ENCODE measurements at regions not wholly inside any gene's neighbourhood (a gene's known extent, or its start where the extent isn't known, plus 50 kb on each side); places are given as distances from the start of the nearest gene placed in this dataset.
"Not testable (repeated sequence)": the region's sequence is repeated elsewhere in the genome, so short reads cannot be mapped to it uniquely, and the experiment has no call there.

DNA sequence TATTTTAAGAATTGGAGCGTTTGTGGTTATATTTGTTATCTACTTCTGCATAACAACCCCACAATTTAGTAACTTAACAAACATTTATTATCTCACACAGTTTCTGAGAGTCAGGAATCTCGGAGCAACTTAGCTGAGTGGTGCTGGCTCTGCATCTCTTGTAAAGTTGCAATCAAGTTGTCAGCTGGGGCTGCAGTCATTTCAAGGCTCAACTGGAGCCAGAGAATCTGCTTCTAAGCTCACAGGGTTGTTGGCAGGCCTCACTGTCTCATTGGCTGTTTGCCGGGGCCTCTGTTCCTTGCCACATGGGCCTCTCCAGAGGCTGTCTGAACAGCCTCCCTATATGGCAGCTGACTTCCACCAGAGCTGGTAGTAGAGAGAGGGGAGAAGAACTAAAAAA lies 281.2 kb upstream of the GNPDA2 start:
- no peak for TF ChIP-seq GATA1 (IDR thresholded peaks at IDR 0.05; ENCODE audit: low read depth, low read length)
- TF ChIP-seq POLR2A (IDR thresholded peaks at IDR 0.05; ENCODE audit: low read length): no peak
- no peak for DNase-seq

DNA sequence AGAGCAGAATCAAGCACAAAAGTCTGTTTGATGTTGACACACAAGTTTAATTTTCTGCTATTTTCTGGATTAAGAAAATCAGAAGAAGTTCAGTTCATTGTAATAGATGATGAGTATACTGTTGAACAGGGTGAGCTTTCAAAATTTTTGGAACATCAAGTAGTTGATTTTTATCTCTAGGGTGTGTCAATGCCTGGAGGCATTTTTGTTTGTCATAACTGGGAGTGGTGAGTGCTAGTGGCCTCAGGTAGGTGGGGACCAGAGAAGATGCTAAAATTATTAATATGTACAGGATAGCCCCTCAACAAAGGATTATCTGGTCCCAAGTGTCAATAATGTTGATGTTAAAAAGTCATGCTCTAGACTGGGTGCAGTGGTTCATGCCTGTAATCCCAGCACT lies 279.7 kb upstream of the GNPDA2 start:
- DNase-seq: no peak
- no peak for TF ChIP-seq GATA1 (IDR thresholded peaks at IDR 0.05; ENCODE audit: low read depth, low read length)
- no peak for TF ChIP-seq POLR2A (IDR thresholded peaks at IDR 0.05; ENCODE audit: low read length)

DNA sequence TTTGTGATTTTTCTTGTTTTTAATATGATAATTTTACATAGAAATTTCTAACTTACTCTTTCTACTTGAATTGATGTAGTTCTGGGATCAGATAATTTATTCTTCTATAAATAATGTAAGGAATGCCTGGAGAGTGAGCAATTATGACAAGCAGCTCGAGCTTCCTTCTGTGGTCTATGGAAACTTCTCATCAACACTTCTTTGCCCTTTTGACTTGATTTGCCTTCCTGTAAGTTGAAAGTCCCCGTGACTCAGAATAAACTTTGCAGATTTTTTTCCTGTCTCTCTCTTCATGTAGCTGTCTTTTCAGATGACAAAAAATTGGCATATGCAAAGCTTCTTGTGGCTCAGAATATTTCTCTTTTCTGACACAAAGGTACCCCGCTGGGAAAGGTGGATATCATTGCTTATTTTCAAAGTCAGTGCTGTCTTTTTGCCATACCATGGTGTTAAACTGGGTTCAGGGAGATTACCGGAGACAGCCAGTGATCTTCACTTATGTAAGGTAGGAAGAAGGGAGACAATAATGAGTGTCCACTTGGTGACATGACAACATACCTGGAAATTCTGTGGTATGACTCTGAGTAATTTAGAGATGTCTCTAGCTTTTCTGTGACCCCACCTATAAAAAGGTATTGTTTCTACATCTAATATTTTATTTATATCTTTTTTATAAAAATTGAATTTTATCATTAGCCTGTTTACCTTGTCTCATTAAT lies 278.6 kb upstream of the GNPDA2 start:
- DNase-seq: no peak
- TF ChIP-seq GATA1 (IDR thresholded peaks at IDR 0.05; ENCODE audit: low read depth, low read length) (no peak), POLR2A (IDR thresholded peaks at IDR 0.05; ENCODE audit: low read length) (no peak)

DNA sequence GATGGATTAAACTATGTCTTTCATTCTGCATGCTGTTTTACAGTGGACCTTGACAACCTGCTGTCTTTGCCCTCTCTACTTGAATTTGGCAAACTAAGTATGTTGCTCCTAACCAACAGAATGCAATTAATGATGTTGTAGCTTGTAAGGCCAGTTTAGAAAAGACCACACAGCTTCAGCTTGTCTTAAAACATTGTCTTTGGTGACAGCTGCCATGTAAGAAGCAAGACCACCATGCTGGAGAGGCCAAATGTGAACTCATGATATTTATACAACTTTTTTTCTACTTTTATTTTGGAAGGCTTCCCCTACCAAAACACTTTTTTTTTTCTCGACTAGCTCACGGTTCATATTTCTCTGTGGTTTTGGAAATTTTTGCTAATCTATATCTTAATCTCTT lies 278.0 kb upstream of the GNPDA2 start:
- TF ChIP-seq GATA1 (IDR thresholded peaks at IDR 0.05; ENCODE audit: low read depth, low read length) (no peak), POLR2A (IDR thresholded peaks at IDR 0.05; ENCODE audit: low read length) (no peak)
- no peak for DNase-seq

DNA sequence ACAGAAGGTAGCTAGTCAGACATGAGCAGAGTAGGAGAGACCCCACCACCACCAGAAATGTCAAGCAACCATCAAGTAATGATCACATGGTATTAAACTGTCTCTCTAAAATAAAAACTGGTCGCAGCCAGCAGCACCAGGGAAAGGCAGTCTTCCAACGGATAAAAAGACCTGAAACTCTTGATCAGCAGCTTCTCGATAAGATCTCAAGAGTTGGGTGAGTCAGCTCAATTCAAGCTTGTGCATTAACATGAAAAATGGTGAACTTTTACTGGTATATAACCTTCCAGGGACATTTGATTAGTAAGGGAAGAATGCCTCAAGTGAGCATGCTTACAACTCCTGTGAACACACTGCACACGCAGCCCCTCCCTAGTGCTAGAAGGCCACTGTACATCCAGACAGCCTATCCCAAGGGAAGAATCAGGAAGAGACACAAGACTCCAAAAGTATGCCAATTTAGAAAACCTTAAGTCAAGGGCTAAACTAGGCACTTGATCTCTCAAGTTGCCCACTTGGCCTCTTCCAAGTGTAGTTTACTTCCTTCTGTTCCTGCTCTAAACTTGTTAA lies 270.0 kb upstream of the GNPDA2 start:
- DNase-seq: no peak
- TF ChIP-seq POLR2A (IDR thresholded peaks at IDR 0.05; ENCODE audit: low read length): no peak

DNA sequence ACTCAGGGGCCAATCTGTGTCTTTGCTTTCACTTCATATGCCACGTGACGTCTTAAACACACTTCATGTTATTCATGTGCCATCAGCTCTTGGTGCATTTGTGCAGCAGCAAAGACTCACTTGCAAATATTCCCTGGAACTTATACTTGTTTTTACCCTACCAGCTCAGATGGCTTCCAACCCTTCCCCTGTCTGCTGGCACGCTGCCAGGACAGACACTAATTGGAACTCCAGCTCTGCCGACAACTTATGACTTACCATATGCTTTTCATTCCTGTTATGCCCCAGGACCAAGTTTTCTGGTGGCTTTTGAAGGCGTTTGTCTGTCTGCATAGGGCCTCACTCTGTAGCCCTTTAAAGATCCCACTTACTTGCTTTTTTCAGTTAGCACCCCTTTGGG lies 261.7 kb upstream of the GNPDA2 start:
- TF ChIP-seq POLR2A (IDR thresholded peaks at IDR 0.05; ENCODE audit: low read length): no peak
- TF ChIP-seq GATA1 (IDR thresholded peaks at IDR 0.05; ENCODE audit: low read depth, low read length): no peak
- no peak for DNase-seq

DNA sequence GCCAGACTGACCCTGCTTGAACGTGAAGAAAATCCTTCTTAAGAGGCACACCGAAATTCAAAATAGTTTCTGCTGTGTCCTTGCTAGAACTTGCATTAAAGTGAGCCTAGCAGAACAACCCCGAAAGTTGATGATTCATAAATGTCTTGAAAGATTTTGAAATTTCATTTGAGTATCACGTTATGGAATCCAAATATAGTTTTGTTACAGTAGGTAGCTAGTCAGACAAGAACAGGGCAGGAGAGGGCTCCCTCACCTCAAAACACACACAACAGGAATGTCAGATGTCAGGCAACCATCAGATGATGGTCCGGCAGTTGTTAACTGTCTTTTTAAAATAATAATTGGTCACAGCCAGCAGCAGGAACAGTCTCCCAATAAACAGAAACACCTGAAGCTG lies 259.6 kb upstream of the GNPDA2 start:
- no peak for TF ChIP-seq GATA1 (IDR thresholded peaks at IDR 0.05; ENCODE audit: low read depth, low read length)
- TF ChIP-seq POLR2A (IDR thresholded peaks at IDR 0.05; ENCODE audit: low read length): no peak
- no peak for DNase-seq

DNA sequence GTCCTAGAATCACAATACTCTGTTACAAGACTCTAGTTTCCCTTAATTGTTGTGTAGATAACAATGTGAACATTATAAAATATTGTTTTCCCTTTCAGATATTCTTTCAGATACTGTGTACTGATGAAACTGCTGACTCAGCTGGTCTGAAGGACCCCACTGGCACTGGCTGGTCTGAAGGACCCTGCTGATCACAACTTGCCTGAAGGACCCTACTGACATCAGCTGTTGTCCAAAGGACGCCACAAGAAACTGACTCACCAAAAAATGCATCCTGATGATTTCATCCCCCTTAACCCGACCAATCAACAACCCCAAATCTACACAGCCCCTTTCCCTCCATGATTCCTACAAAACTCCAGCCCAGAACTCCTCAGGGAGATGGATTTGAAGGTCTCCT lies 258.8 kb upstream of the GNPDA2 start:
- DNase-seq: no peak
- TF ChIP-seq POLR2A (IDR thresholded peaks at IDR 0.05; ENCODE audit: low read length): no peak
- TF ChIP-seq GATA1 (IDR thresholded peaks at IDR 0.05; ENCODE audit: low read depth, low read length): no peak

DNA sequence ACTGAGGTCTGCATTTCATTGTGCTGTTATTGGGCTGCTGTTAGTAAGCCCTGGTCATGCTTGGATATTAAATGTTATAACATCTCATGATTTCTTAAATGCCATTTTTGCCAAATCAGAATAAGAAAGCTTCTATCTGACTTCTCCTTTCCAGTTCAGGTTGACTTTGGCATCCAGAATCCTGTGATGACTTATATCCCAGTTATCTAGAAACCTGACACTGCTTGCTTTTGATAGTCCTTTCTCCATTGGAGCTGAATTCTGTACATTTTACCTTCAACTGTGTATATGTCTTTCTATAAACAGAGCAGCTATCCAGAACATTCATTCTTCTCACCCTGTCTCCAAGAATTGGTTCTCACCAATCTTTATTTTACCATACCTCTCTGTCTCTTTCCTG lies 257.7 kb upstream of the GNPDA2 start:
- no peak for DNase-seq
- no peak for TF ChIP-seq GATA1 (IDR thresholded peaks at IDR 0.05; ENCODE audit: low read depth, low read length)
- TF ChIP-seq POLR2A (IDR thresholded peaks at IDR 0.05; ENCODE audit: low read length): no peak

DNA sequence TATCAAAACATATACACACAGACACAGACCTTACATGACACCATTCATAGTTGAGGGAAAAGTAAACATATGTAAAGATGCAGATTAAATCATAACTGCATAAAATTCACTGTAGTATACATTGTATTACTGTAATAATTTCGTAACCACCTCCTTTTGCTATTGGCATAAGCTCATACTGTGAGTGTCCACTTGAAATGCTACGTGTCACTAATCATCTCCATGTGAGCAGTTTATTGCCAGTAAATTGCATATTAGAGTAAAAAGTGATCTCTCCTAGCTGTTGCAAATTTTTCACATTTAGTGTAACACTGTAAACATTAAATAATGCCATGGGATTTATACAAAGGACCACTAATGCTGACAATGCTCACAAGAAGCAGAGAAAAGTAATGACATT lies 256.7 kb upstream of the GNPDA2 start:
- no peak for TF ChIP-seq POLR2A (IDR thresholded peaks at IDR 0.05; ENCODE audit: low read length)
- no peak for TF ChIP-seq GATA1 (IDR thresholded peaks at IDR 0.05; ENCODE audit: low read depth, low read length)
- no peak for DNase-seq

DNA sequence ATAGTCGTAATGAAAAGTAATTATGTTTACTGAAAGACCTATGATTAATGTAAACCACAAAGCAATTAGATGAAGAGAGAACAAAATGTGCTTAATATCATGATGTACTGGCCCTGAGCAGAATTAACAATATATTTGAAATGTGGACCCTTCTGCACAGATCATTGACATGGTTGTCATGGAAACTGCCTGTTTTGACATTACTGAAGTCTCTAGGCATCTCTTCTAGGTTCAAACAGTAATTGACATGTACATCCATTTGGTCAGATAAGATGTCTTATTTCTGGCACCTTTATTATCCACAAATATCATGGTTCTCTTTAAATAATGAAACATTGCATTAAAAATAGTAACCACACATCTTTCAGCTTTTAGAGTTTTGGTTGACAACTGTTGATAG lies 251.7 kb upstream of the GNPDA2 start:
- TF ChIP-seq POLR2A (IDR thresholded peaks at IDR 0.05; ENCODE audit: low read length) (no peak), GATA1 (IDR thresholded peaks at IDR 0.05; ENCODE audit: low read depth, low read length) (no peak)
- DNase-seq: no peak

DNA sequence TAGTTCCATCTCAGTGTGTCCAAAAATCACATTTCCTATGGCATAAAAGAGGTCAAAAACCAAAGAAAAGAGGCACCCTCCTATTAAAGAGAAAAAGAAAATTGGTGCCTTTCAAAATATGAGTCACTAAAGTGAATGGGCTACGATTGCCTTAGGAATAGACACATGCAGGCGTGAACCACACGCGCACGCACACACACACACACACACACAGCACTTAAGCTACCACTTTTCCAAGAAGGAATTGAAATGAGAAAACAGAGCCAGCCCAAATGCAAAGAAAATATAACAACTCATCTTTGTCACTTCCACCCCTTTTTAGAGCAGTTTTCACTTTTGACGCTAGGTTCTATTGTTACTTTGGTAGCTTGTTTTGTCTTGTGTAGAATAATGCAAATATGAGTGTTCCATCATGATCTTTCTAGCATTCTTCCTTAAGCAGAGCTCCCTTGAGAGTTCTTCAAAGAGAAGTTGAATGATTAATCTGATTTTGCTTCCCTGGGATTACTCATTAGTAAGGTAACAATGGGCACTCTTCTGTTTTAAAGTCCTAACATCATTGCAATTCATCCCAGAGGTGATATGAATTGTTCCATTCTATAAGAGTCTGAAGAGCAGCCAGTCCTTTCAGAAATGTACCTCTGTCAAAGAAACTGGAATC lies 239.2 kb upstream of the GNPDA2 start:
- TF ChIP-seq POLR2A (IDR thresholded peaks at IDR 0.05; ENCODE audit: low read length) (no peak), GATA1 (IDR thresholded peaks at IDR 0.05; ENCODE audit: low read depth, low read length) (no peak)
- no peak for DNase-seq

DNA sequence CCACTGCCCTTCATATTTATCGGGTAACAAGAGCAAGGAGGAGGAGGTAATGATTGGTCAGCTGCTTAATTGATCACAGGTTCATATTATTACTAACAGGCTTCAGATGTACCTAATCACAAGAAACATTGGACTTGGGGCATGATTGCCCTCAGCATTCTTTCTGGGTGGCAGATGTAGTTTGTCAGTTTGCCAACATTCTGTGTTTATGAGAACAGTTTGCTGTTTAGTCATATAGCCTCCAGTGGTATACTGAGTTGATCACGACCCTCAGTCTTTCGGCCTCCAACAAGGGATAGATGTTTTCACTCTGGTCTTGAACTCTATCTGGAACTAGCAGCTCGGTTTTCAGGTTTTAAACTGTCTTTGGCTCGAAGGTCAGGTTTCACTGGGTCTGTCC lies 237.7 kb upstream of the GNPDA2 start:
- DNase-seq: not testable (repeated sequence)

DNA sequence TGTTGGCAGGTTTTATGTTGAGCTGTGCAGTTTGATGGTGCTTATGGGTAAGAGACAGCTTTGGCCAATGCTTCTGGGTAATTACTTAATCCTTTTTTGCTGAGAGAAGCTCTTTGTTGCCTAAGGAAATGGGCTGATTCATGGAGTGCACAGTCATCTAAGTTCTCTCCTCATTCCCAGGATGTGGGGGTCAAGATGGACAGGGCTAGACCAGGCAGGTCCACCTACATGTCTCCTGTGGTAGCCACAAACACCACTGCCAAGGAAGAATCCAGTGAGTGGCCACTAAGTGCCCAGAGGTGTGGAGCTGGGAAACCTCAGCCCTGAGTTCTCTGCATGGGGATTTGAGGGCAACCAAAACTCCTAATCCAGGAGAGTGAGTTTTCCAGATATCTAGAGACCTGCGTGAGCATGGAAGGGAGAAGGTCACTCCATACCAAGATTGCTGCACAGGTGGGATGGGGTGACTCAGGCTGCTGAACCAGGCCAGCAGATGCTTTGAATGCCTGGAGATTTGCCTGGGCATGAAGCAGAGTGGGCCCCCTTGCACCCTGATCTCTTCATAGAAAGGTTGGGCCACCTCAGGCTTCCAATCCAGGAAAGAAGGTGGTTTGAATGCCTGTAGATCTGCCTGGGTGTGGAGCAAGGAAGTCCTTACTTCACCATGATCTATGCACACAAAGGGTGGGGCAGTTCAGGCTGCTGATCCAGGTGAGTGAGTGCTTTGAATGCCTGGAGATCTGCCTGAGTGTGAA lies 234.8 kb upstream of the GNPDA2 start:
- DNase-seq: no peak

More for the DNA sequence above, 234.8 kb upstream of the GNPDA2 start:
- TF ChIP-seq POLR2A (IDR thresholded peaks at IDR 0.05; ENCODE audit: low read length) (no peak), GATA1 (IDR thresholded peaks at IDR 0.05; ENCODE audit: low read depth, low read length) (no peak)
